ENCODE measurements at regions not wholly inside any gene's neighbourhood (a gene's known extent, or its start where the extent isn't known, plus 50 kb on each side); places are given as distances from the start of the nearest gene placed in this dataset.

- DNase-seq (ENCODE audit: low read depth) = no peak
Observed at GRCh38 chr7:438361-438760, 81.3 kb downstream of the PDGFA start.

DNA sequence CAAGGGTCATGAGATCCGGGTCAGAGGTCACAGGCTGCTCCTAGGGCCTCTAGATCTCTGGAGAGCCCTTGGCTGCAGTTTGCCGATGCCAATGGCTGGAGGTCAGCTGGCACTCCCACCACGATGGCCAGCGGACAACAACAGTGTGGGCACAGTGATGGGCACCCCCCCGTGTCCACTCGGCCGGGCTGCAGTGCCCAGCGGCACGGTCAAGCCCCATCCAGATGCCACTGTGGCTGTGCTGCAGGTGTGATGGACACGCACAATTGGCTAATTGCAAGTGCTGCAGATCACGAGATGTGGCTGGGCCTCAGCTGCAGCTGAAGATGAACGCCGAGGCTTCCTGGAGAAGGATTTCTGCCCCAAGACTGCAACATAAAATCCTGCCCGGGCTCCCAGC is 80.7 kb downstream of the PDGFA start:
- no peak for DNase-seq (ENCODE audit: low read depth)

GRCh38 chr7:440059-440749 is 79.4 kb downstream of the PDGFA start:
- DNase-seq (ENCODE audit: low read depth) = no peak

DNA sequence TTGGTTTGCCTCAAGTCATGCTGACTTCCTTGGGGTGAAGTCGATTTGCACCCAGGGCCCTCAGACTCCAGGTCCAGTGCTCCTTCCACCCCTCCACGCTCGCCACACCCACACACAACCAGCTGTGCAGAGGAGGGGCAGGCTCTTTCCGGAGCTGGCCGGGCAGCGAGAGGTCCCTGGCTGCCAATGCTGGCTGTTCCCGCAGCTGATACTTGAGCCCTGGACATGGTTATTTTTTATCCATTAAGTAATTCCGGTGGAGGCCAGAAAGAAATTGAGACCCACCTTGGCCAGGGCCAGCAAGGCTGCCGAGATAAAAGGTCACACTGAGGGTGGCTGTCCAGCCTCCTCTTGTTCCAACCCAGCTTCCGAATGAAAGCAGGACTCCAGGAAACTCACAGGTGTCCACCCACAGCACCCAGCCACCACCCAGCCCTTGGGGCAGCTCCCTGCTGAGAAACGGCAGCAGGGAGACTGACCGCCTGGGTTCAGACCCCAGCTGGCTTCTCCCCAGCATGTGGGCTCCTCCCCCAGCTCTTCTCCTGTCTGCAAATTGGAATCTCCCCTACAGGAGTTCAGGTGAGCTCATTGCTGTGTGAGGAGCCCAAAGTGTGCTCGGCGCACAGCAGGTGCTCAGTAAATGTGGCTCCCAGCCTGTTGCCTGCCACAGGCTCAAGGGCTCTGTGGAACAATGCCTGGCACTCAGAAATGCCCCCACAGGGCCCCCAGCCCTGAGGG is 77.8 kb downstream of the PDGFA start:
- no peak for DNase-seq (ENCODE audit: low read depth)

GRCh38 chr7:442457-442856 is 77.2 kb downstream of the PDGFA start:
- DNase-seq (ENCODE audit: low read depth) = no peak

GRCh38 chr7:443279-443833 is 76.3 kb downstream of the PDGFA start:
- no peak for DNase-seq (ENCODE audit: low read depth)

GRCh38 chr7:444606-445005 is 75.0 kb downstream of the PDGFA start:
- DNase-seq (ENCODE audit: low read depth) = no peak

GRCh38 chr7:445020-445419 is 74.6 kb downstream of the PDGFA start:
- no peak for DNase-seq (ENCODE audit: low read depth)

DNA sequence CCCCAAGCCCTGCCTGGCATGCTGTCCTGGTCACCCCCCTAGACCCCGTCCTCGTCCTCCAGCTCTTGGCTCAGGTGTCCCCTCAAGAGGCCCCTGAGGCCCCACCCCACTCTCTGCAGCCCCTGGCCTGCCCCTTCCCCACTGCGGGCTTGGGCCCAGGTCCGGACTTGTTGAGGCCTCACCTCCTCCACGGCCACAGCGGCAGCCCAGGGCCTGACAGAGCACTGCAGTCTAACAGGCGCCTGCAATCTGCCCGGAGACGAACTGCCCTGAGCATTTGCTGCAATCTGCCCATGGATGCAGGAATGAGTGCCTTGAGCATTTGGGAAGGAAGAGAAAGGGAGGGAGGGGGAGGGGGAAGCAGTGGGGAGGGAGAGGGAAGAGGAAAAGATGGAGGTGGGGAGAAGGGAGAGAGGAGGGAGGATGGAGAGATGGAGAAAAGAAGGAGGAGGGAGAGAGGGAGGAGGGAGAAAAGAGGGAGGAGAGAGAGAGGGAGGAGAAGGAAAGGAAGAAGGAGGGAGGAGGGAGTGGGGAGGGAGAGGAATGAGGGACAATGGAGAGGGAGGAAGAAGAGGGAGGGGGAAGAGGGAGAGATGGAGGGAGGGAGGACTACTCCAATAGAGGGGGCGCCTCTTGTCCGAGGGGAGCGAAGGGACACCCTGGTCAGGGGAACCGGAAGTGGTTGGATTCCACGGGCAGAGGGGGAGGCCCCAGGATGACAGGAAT is 73.9 kb downstream of the PDGFA start:
- no peak for DNase-seq (ENCODE audit: low read depth)

DNA sequence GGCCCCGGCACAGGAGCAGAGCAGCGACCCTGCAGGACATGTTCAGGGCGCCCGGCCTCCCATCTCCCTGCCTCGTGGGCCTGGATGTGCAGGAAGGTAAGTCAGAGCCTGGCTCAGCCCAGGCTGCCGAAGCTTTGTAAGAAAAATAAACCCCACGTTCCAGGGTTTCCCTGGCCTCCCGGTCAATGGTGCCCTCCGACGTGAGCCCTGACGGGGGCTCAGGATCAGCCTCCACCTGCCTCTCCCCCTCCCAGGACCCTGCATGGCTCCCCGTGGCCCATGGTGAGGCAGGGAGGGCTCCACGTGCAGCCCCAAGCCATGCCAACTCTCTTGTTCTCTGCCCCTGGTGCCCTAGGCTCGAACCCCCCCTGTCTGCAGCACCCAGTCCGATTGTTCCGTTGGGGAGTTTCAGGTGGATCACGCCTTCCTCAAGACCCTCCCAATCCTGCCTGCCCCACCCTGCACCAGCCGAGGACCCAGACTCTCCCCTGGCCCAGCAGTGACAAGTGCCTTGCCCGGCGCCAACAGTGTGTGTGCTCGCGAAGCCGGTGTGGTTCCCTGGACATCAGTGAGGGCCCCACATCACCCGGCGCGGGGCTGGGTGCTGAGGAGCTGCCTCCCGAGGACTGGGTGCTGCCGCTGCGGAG is 73.2 kb downstream of the PDGFA start:
- no peak for DNase-seq (ENCODE audit: low read depth)

All from Daoy (cell line).